NB4 (cell line): ENCODE measurements at regions not wholly inside any gene's neighbourhood (a gene's known extent, or its start where the extent isn't known, plus 50 kb on each side); places are given as distances from the start of the nearest gene placed in this dataset.

Experiments used
- CTCF ChIP-seq: IDR thresholded peaks from one replicate; pipeline ENCODE4 v1.5.1; 2012; ENCODE audit warnings: low read depth, low read length
- MAX ChIP-seq: IDR thresholded peaks from 2 replicates; pipeline ENCODE4 v1.6.1; 2011; ENCODE audit warnings: low read depth, low read length
- MYC ChIP-seq: IDR thresholded peaks from 2 replicates; pipeline ENCODE4 v1.6.1; 2011; ENCODE audit warnings: low read depth, low read length
- POLR2A ChIP-seq: IDR thresholded peaks from 2 replicates; pipeline ENCODE4 v1.6.1; 2011; ENCODE audit warnings: mild to moderate bottlenecking; ENCODE audit not compliant: insufficient read length; ENCODE audit errors: extremely low read depth

GRCh38 chr3:99429502-99429901 lies 208.9 kb upstream of the COL8A1 start:
- TF ChIP-seq CTCF (no peak), POLR2A (no peak), MAX (no peak), MYC (no peak)
